ENCODE measurements at regions not wholly inside any gene's neighbourhood (a gene's known extent, or its start where the extent isn't known, plus 50 kb on each side); places are given as distances from the start of the nearest gene placed in this dataset.

GRCh38 chr11:11755871-11756270, 85.9 kb upstream of the USP47 start:
- DNase-seq = no peak

- DNase-seq = no peak
These were observed 89.1 kb upstream of the USP47 start for GRCh38 chr11:11752679-11753078.

- DNase-seq = no peak
These were observed 91.5 kb upstream of the USP47 start for GRCh38 chr11:11750017-11750878.

- DNase-seq = no peak
These were observed 92.9 kb upstream of the USP47 start for GRCh38 chr11:11748706-11749365.

- DNase-seq = no peak
These were observed 94.2 kb upstream of the USP47 start for GRCh38 chr11:11747570-11747969.

- no peak for DNase-seq
These were observed 95.3 kb upstream of the USP47 start for GRCh38 chr11:11746449-11746848.

GRCh38 chr11:11743216-11743615, 98.6 kb upstream of the USP47 start:
- DNase-seq = no peak

GRCh38 chr11:11742486-11742885, 99.3 kb upstream of the USP47 start:
- DNase-seq = no peak

- DNase-seq = no peak
These were observed 100.9 kb upstream of the USP47 start for GRCh38 chr11:11740836-11741235.

GRCh38 chr11:11740073-11740702, 101.6 kb upstream of the USP47 start:
- DNase-seq = no peak

GRCh38 chr11:11738370-11738769, 103.4 kb upstream of the USP47 start:
- DNase-seq = no peak

GRCh38 chr11:11735586-11735985, 106.2 kb upstream of the USP47 start:
- DNase-seq = no peak

GRCh38 chr11:11733246-11733747, 108.5 kb upstream of the USP47 start:
- DNase-seq = no peak

- DNase-seq = no peak
These were observed 109.7 kb upstream of the USP47 start for GRCh38 chr11:11732116-11732515.

- no peak for DNase-seq
These were observed 109.7 kb upstream of the GALNT18 start for GRCh38 chr11:11731311-11732083.

GRCh38 chr11:11728386-11728785, 106.6 kb upstream of the GALNT18 start:
- no peak for DNase-seq

GRCh38 chr11:11725438-11725837, 103.6 kb upstream of the GALNT18 start:
- DNase-seq = no peak

GRCh38 chr11:11724994-11725393, 103.2 kb upstream of the GALNT18 start:
- DNase-seq = no peak

- no peak for DNase-seq
These were observed 101.1 kb upstream of the GALNT18 start for GRCh38 chr11:11722861-11723260.

GRCh38 chr11:11722246-11722645, 100.4 kb upstream of the GALNT18 start:
- no peak for DNase-seq

- DNase-seq = no peak
These were observed 96.7 kb upstream of the GALNT18 start for GRCh38 chr11:11718511-11718910.

- no peak for DNase-seq
These were observed 95.4 kb upstream of the GALNT18 start for GRCh38 chr11:11717064-11717725.
